SJSA1 (cell line): ENCODE measurements at regions not wholly inside any gene's neighbourhood (a gene's known extent, or its start where the extent isn't known, plus 50 kb on each side); places are given as distances from the start of the nearest gene placed in this dataset.
"Not testable (repeated sequence)": the region's sequence is repeated elsewhere in the genome, so short reads cannot be mapped to it uniquely, and the experiment has no call there.

Source experiments
- DNase-seq, 2 experiments: peaks; one replicate each; pipeline ENCODE4 v3.0.0-alpha.2; 2015 to 2020; ENCODE audit warnings: low spot score in 2 of 2, low read depth in 1 of 2
- H3K27ac ChIP-seq: fragments of 250-450 bp; sonication (Bioruptor Pico); 2 replicates; pipeline ENCODE4 v1.5.1; 2020; ENCODE audit warnings: mild to moderate bottlenecking, moderate library complexity
- H3K27me3 ChIP-seq: fragments of 250-450 bp; sonication (Bioruptor Pico); replicated peaks from 2 replicates; pipeline ENCODE4 v1.5.1; 2020; ENCODE audit warnings: mild to moderate bottlenecking, moderate library complexity
- H3K36me3 ChIP-seq: fragments of 250-450 bp; sonication (Bioruptor Pico); 2 replicates; pipeline ENCODE4 v1.5.1; 2020; ENCODE audit warnings: mild to moderate bottlenecking
- H3K4me1 ChIP-seq: fragments of 250-450 bp; sonication (Bioruptor Pico); replicated peaks from 2 replicates; pipeline ENCODE4 v1.6.1; 2021; ENCODE audit warnings: mild to moderate bottlenecking
- H3K4me3 ChIP-seq: fragments of 250-450 bp; sonication (Bioruptor Pico); 2 replicates; pipeline ENCODE4 v1.5.1; 2020; ENCODE audit warnings: mild to moderate bottlenecking
- H3K9me3 ChIP-seq: fragments of 250-450 bp; sonication (Bioruptor Pico); replicated peaks from 2 replicates; pipeline ENCODE4 v1.5.1; 2020; ENCODE audit warnings: mild to moderate bottlenecking

DNA sequence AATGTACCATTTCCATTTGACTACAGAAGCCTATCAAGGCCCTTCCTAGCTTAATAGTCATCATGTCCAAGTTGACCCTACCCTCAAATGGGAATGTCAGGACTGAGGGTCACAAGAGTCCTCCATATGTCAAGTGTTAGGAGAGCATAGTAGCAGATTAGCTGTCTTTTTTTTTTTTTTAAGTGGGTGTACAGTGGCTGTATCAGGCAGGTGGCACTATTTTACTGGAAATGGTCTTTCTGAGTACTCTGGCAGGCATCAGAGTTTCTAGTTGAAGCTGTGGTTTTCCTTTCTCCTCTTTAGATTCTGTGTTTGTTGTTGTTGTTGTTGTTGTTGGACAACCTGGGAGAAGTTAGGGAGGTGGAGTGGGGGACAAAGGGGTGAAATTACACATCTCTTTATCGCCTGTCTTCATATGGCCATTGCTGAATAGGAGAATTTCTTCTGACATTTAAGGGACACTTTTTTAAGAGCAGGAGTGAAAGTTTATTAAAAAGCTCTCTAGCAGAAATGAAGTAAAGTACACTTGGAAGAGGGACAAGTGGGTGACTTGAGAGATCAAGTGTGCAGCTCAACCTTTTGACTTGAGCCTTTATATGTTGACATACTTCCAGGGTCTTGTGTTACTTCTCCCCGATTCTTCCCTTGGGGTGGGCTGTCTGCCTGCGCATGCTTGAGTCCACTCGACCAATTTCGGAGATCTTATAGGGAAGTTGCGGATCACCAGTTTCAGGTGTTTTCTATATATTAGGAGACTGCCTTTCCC, 104.1 kb upstream of the FOXP2 start:
- no peak for DNase-seq
- no peaks in the 10 kb centered on the region for H3K4me1 ChIP-seq
- H3K9me3 ChIP-seq, result no peaks in the 10 kb centered on the region
- no peak overlapping the region for H3K27ac ChIP-seq
- H3K4me3 ChIP-seq, result no peak overlapping the region
- no peaks in the 10 kb centered on the region; the same call in 1 of the 2 replicates for H3K27me3 ChIP-seq
- H3K36me3 ChIP-seq, result no peaks in the 10 kb centered on the region

DNA sequence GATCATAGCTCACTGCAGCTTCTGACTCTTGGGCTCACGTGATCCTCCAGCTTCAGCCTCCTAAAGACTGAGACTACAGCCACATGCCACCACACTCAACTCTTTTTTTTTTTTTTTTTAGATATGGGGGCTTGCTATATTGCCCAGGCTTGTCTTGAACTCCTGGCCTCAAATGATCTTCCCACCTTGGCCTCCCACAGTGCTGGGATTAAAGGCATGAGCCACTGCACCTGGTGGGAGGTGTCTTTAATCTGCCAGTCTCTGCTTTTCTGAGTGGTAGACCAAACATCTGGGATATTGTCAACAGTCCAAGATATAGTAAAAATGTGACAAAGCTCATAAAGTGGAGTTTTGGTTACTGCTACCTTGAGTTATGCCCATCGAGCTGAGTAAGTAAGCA, 104.9 kb upstream of the FOXP2 start:
- no peak overlapping the region for H3K4me3 ChIP-seq
- H3K9me3 ChIP-seq, result no peaks in the 10 kb centered on the region
- no peak overlapping the region for H3K27ac ChIP-seq
- H3K4me1 ChIP-seq, result no peaks in the 10 kb centered on the region
- DNase-seq, result no peak
- H3K36me3 ChIP-seq, result no peaks in the 10 kb centered on the region
- no peaks in the 10 kb centered on the region; the same call in 1 of the 2 replicates for H3K27me3 ChIP-seq

DNA sequence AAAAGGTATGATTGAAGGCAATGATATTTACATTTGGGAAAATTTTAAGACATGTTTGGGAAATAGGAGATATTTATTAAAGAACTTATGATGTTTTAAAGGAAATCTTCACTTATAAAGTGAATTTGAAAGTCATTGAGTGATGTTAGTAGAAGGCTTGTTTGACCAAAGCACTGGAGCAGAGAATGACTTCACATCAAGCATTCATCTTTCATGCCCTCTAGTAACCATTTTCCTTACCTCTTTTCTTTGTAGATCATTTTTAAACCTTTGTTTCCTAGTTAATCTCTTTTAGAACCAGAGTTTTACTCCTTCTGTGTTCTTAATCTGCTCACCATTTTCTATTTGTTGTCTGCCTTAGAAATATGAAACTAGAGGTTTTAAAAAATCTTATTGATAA, 111.3 kb upstream of the FOXP2 start:
- no peaks in the 10 kb centered on the region for H3K36me3 ChIP-seq
- H3K4me3 ChIP-seq, result no peak overlapping the region
- no peaks in the 10 kb centered on the region; the same call in 1 of the 2 replicates for H3K27me3 ChIP-seq
- DNase-seq, result no peak
- H3K27ac ChIP-seq, result no peak overlapping the region
- H3K9me3 ChIP-seq, result no peaks in the 10 kb centered on the region
- H3K4me1 ChIP-seq, result no peaks in the 10 kb centered on the region

DNA sequence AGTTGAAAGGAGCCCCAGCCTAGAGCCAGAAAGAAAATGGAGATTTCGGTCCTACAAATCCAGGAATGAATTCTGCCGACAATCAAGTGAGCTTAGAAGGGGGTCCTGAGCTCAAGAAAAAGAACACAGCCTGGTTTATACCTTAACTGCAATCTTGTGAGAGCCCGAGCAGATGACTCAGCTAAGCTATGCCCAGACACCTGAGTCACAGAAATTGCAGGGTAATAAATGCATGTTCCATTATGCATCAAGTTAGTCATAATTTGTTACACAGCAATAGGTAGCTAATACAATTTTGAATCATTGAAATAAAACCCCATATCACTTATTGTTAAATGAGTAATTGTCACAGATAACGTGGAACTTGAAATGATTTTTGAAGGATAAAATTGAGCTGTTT, 111.8 kb upstream of the FOXP2 start:
- no peak for DNase-seq
- no peak overlapping the region for H3K27ac ChIP-seq
- no peaks in the 10 kb centered on the region for H3K36me3 ChIP-seq
- H3K4me3 ChIP-seq, result no peak overlapping the region
- H3K4me1 ChIP-seq, result no peaks in the 10 kb centered on the region
- no peaks in the 10 kb centered on the region; the same call in 1 of the 2 replicates for H3K27me3 ChIP-seq
- H3K9me3 ChIP-seq, result no peaks in the 10 kb centered on the region

DNA sequence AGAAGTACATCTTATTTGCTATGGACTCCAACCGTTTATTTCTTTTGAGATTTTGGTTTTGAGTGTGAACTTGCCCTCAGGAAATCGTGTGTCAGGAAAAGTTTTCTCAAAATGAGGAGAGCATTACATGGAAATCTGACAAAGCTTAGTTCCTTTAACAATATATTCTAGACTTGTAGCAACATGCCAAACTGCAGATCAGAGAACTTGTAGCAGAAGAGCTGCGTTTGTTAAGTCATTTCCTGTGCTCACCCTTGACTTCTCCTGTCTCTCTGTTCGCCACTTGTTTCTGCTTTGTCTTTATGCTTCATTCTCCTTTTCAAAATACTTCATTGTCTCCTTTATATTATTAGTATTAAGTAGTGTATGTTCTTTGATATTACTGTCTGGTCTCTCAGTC, 116.6 kb upstream of the FOXP2 start:
- H3K4me1 ChIP-seq, result no peaks in the 10 kb centered on the region
- H3K27me3 ChIP-seq, result no peaks in the 10 kb centered on the region
- no peak overlapping the region for H3K27ac ChIP-seq
- H3K36me3 ChIP-seq, result no peaks in the 10 kb centered on the region
- H3K4me3 ChIP-seq, result no peak overlapping the region
- H3K9me3 ChIP-seq, result no peaks in the 10 kb centered on the region
- no peak for DNase-seq

DNA sequence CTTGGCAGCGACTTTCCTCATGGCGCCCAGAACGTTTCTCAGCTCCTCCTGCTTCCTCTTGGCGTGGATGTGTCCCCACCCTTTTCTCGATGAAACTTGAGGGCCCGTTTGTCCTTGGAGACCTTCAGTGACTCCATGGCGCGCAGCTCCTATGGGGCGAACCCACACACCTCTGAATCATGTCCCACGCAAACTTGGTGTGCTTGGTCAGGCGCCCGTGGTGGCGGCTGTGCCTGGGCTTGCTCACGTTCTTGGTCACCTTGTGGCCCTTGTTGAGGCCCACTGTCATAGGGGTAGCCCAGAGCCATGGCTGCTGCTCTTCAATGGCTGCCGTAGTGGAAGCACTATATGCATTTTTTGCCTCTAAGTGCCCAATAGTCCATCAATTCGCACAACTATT, 117.5 kb upstream of the FOXP2 start:
- Histone ChIP-seq H3K36me3 (no peaks in the 10 kb centered on the region), H3K4me3 (no peak overlapping the region)
- no peak for DNase-seq

DNA sequence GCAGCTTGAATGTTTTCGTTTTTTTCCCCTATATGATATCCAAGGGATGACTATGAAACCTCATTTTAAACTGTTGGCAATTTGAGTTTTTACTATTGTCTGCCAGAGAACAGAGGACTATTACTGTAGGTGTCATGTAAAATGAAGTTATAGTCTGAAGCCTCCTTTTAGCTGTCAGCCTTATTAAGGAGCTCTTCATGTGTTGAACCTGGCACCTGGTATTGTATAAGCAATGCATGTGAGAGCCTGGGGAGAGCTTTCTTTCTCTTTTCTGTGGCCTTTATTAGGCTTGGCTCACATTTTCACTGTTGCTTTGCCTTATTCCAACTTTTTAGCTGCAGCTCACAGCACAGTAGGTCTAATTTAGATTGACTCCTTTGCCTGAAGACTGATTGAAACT, 119.1 kb upstream of the FOXP2 start:
- H3K36me3 ChIP-seq, result no peaks in the 10 kb centered on the region
- H3K9me3 ChIP-seq, result no peaks in the 10 kb centered on the region
- H3K27me3 ChIP-seq, result 0 out of 2 replicates have a peak, but pooled peaks cover 2% of the 10 kb centered on the region
- H3K4me3 ChIP-seq, result no peak overlapping the region
- no peak overlapping the region for H3K27ac ChIP-seq
- no peak for DNase-seq
- no peaks in the 10 kb centered on the region for H3K4me1 ChIP-seq

More for the DNA sequence above, 117.5 kb upstream of the FOXP2 start:
- Histone ChIP-seq H3K27ac (no peak overlapping the region), H3K4me1 (no peaks in the 10 kb centered on the region), H3K9me3 (no peaks in the 10 kb centered on the region), H3K27me3 (0 out of 2 replicates have a peak, but pooled peaks cover 2% of the 10 kb centered on the region)

DNA sequence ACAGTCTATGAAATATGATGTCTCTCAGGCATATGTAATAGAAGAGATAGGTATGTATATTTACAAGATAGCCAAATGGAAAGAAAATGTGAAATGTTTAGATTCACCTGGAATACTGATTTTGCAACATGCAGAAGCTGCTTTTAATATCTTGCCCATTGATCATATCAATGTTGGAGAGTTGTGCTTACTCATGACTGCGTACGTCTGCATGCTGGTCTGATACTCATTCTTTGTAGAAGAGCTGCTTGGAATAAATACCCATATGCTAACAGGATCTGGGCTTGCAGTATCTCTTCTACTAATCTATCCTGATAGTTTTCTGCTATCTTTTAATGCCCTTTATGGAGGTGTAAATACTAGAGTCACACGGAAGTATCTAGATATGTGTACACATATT, 120.6 kb upstream of the FOXP2 start:
- DNase-seq, result no peak
- no peaks in the 10 kb centered on the region for H3K36me3 ChIP-seq
- H3K9me3 ChIP-seq, result no peaks in the 10 kb centered on the region
- no peak overlapping the region for H3K27ac ChIP-seq
- no peak overlapping the region for H3K4me3 ChIP-seq
- no peaks in the 10 kb centered on the region for H3K4me1 ChIP-seq
- H3K27me3 ChIP-seq, result 0 out of 2 replicates have a peak, but pooled peaks cover 2% of the 10 kb centered on the region

DNA sequence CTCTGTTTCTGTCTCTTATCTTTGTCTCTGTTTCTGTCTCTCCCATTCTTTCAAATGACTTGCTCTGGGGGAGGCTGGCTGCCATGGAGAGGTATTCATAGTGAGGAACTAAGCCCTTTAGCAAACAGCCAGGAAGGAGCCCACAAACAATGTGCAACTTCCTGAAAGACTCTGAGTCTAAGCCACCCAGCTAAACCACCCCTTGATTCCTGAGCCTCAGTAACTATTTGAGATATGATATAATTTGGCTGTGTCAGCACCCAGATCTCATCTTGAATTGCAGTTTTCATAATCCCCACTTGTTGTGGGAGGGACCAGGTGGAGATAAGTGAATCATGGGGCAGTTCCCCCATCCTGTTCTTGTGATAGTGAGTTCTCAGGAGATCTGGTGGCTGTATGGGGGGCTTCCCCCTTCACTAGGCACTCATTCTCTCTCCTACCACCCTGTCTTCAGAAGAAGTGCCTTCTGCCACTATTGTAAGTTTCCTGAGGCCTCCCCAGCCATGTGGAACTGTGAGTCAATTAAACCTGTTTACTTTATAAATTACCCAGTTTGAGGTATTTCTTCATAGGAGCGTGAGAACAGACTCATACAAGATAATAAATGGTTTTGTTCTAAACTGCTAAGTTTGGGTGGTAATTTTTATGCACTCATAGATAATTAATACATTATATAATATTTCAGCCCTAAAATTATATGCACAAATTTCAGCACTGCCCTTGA, 121.2 kb upstream of the FOXP2 start:
- no peak overlapping the region for H3K4me3 ChIP-seq
- no peaks in the 10 kb centered on the region for H3K4me1 ChIP-seq
- no peaks in the 10 kb centered on the region for H3K36me3 ChIP-seq
- no peak for DNase-seq
- H3K9me3 ChIP-seq, result no peaks in the 10 kb centered on the region
- H3K27ac ChIP-seq, result no peak overlapping the region
- 0 out of 2 replicates have a peak, but pooled peaks cover 2% of the 10 kb centered on the region for H3K27me3 ChIP-seq

DNA sequence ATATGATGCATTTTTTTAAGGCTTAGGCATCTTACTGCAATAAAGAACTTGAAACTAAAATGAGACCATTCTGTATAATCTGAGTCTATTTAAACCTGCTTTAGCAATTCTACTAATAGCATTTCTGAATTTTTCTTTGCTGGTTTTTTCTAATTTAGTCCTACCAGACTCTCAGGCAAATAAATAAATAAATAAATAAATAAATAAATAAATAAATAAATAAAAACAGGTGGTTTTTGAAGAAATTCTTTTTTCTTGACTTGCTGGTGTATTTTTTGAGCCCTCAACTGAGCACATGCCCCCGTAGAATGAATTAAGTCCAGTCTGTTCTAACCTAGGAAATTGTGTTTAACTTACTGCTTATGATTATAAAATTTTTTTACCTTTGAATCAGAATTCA, 134.7 kb upstream of the FOXP2 start:
- no peaks in the 10 kb centered on the region for H3K27me3 ChIP-seq
- H3K27ac ChIP-seq, result no peak overlapping the region
- H3K9me3 ChIP-seq, result no peaks in the 10 kb centered on the region
- H3K36me3 ChIP-seq, result no peaks in the 10 kb centered on the region
- DNase-seq, result no peak
- no peak overlapping the region for H3K4me3 ChIP-seq
- no peaks in the 10 kb centered on the region for H3K4me1 ChIP-seq

DNA sequence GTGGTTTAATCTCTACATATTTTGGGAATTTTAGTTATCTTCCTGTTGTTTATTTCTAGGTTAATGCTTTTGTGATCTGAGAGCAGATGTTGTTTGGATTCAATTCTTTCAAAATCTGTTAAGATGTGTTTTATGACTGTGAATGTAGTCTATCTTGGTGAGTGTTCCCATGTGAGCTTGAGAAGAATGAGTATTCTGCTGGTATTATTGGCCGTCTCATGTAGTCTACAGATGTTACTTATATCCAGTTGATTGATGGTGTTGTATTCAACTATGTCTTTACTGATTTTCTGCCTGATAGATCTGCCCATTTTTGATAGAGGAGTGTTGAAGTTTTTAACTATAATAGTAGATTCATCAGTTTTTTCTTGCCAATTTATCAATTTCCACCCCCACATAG, 141.4 kb upstream of the FOXP2 start:
- no peak for DNase-seq
- no peaks in the 10 kb centered on the region for H3K27me3 ChIP-seq

DNA sequence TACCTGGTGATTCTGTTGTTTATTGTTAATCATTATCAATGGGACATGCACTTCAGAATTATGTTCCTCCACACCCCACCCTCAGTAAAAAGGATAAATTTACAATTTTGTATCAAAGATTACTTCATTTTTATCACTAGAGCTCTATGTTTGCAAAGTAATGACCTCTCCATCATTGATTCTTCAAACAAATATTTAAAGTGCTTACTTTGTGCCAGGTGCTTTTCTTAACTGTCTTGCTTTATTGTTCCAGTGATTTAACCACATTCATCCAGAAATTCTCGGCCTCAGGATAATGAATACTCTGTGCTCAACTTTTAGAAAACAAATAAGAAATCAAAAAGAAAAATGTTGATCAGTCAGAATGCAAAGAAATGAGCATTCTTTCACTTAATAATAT, 144.9 kb upstream of the FOXP2 start:
- no peaks in the 10 kb centered on the region for H3K9me3 ChIP-seq
- H3K36me3 ChIP-seq, result no peaks in the 10 kb centered on the region
- no peak for DNase-seq
- H3K4me3 ChIP-seq, result no peak overlapping the region
- H3K27me3 ChIP-seq, result no peaks in the 10 kb centered on the region
- H3K27ac ChIP-seq, result no peak overlapping the region
- no peaks in the 10 kb centered on the region for H3K4me1 ChIP-seq

More for the DNA sequence above, 141.4 kb upstream of the FOXP2 start:
- no peaks in the 10 kb centered on the region for H3K9me3 ChIP-seq
- no peak overlapping the region for H3K27ac ChIP-seq
- no peaks in the 10 kb centered on the region for H3K36me3 ChIP-seq
- no peak overlapping the region for H3K4me3 ChIP-seq
- H3K4me1 ChIP-seq, result no peaks in the 10 kb centered on the region

DNA sequence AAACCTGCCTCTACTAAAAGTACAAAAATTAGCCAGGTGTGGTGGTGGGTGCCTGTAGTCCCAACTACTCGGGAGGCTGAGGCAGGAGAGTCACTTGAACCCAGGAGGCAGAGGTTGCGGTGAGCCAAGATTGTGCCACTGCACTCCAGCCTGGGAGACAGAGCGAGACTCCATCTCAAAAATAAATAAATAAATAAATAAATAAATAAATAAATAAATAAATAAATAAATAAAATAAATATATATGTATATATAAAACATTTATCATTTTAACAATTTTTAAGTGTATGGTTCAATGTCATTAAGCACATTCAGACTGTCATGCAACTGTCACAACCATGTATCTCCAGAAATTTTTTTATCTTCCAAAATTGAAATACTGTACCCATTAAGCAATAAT, 147.1 kb upstream of the FOXP2 start:
- not testable (repeated sequence) for H3K27me3 ChIP-seq, H3K4me1 ChIP-seq, H3K36me3 ChIP-seq, H3K4me3 ChIP-seq, DNase-seq, H3K9me3 ChIP-seq, H3K27ac ChIP-seq

DNA sequence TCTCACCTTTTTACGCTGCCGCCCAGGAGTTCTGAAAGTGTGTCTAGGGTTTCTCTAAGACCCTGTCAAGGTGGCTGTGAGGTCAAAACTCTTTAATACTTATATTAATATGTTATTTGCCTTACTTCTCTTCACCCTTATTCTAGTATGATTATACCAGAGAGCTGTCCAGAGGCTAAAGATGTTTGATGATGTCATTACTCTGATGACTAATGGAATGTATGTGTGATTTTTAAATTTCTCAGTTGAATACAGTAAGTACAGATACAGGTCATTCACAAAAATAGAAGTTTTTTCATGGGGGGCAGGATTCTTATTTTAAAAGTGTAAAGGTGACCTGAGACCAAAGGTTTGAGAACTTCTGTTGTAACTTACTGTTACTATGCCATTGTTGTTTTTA, 150.6 kb upstream of the FOXP2 start:
- Histone ChIP-seq H3K4me3 (no peak overlapping the region), H3K4me1 (no peaks in the 10 kb centered on the region), H3K27ac (no peak overlapping the region), H3K36me3 (no peaks in the 10 kb centered on the region), H3K27me3 (no peaks in the 10 kb centered on the region), H3K9me3 (no peaks in the 10 kb centered on the region)
- no peak for DNase-seq
